CD14-positive monocyte (primary cell): ENCODE measurements at regions not wholly inside any gene's neighbourhood (a gene's known extent, or its start where the extent isn't known, plus 50 kb on each side); places are given as distances from the start of the nearest gene placed in this dataset.
A peak's percentile ranks its signal among the peaks of the same experiment; 100 is the strongest.

Experiments used
- DNase-seq, 3 donors: peaks; one replicate each; pipeline ENCODE4 v3.0.0-alpha.2; 2011 to 2022
- H2AFZ ChIP-seq: 2 replicates; pipeline ENCODE4 v1.6.0; 2012; ENCODE audit warnings: mild to moderate bottlenecking, low read depth, low read length, inconsistent platforms; ENCODE audit not compliant: insufficient read depth, poor library complexity, severe bottlenecking
- H3K27ac ChIP-seq, 2 donors: 1 replicate in 1 of 2; 2 replicates in 1 of 2; pipeline ENCODE4 v1.5.1; 2012 to 2013; ENCODE audit warnings: low read length in 2 of 2, control low read depth in 1 of 2, inconsistent platforms in 1 of 2, low read depth in 1 of 2, mild to moderate bottlenecking in 1 of 2
- H3K27me3 ChIP-seq, 2 donors: one replicate each; pipeline versions ENCODE4 v1.6.0 to v1.6.1; 2011 to 2013; ENCODE audit warnings: low read length in 2 of 2; ENCODE audit not compliant: control insufficient read depth in 2 of 2, insufficient read depth in 2 of 2
- H3K36me3 ChIP-seq, 2 donors: replicated peaks in 1 of 2; 1 replicate in 1 of 2; 2 replicates in 1 of 2; pipeline versions ENCODE4 v1.5.1 to v1.6.1; 2012 to 2013; ENCODE audit warnings: low read length in 2 of 2, control low read depth in 1 of 2, inconsistent platforms in 1 of 2, mild to moderate bottlenecking in 1 of 2; ENCODE audit not compliant: insufficient read depth in 2 of 2, control insufficient read depth in 1 of 2
- H3K4me1 ChIP-seq, 2 donors: 1 replicate in 1 of 2; 2 replicates in 1 of 2; pipeline versions ENCODE4 v1.5.1 to v1.6.1; 2012 to 2013; ENCODE audit warnings: low read length in 2 of 2, control low read depth in 1 of 2, inconsistent platforms in 1 of 2, mild to moderate bottlenecking in 1 of 2, moderate library complexity in 1 of 2; ENCODE audit not compliant: insufficient read depth in 2 of 2, control insufficient read depth in 1 of 2
- H3K4me2 ChIP-seq: replicated peaks from 2 replicates; pipeline ENCODE3; 2012; ENCODE audit warnings: low read length, moderate library complexity, mild to moderate bottlenecking; ENCODE audit not compliant: poor library complexity, severe bottlenecking; ENCODE audit errors: extremely low read depth
- H3K4me3 ChIP-seq, 3 experiments: fragments of 200-600 bp in 1 of 3; sonication (generic) in 1 of 3; replicated peaks in 1 of 3; 1 replicate in 2 of 3; 2 replicates in 1 of 3; pipeline ENCODE4 v1.5.1; 2011 to 2013; ENCODE audit warnings: low read length in 3 of 3, mild to moderate bottlenecking in 3 of 3, control low read depth in 2 of 3, low read depth in 2 of 3, inconsistent platforms in 1 of 3, moderate library complexity in 1 of 3
- H3K79me2 ChIP-seq: 2 replicates; pipeline ENCODE4 v1.6.0; 2012; ENCODE audit warnings: mild to moderate bottlenecking, control low read depth, inconsistent platforms, low read length, moderate library complexity; ENCODE audit not compliant: insufficient read depth
- H3K9ac ChIP-seq: 2 replicates; pipeline ENCODE4 v1.6.0; 2017; ENCODE audit warnings: low read length, mild to moderate bottlenecking; ENCODE audit not compliant: insufficient read depth, poor library complexity, severe bottlenecking
- H3K9me3 ChIP-seq, 2 donors: replicated peaks in 1 of 2; 1 replicate in 1 of 2; 2 replicates in 1 of 2; pipeline versions ENCODE4 v1.5.1 to v1.6.1; 2012 to 2013; ENCODE audit warnings: low read length in 2 of 2, control low read depth in 1 of 2; ENCODE audit not compliant: control insufficient read depth in 1 of 2, insufficient read depth in 1 of 2
- H4K20me1 ChIP-seq: 2 replicates; pipeline ENCODE4 v1.6.0; 2012; ENCODE audit warnings: mild to moderate bottlenecking, low read length, control low read depth, moderate library complexity; ENCODE audit not compliant: insufficient read depth
- H3K27ac Mint-ChIP-seq, 7 donors: one replicate each; pipeline ENCODE4 v1.8.0; 2020; ENCODE audit warnings: mild to moderate bottlenecking in 7 of 7, mixed read lengths in 7 of 7, moderate library complexity in 6 of 7, inconsistent platforms in 2 of 7
- H3K27me3 Mint-ChIP-seq, 3 donors: one replicate each; pipeline ENCODE4 v1.8.0; 2021 to 2022; ENCODE audit warnings: low read depth in 3 of 3, mild to moderate bottlenecking in 3 of 3, mixed read lengths in 3 of 3, moderate library complexity in 3 of 3, inconsistent platforms in 1 of 3
- H3K36me3 Mint-ChIP-seq, 2 donors: one replicate each; pipeline ENCODE4 v1.8.0; 2020; ENCODE audit warnings: mixed read lengths in 2 of 2, inconsistent platforms in 1 of 2, mild to moderate bottlenecking in 1 of 2
- H3K4me1 Mint-ChIP-seq: one replicate; pipeline ENCODE4 v1.8.0; 2020; ENCODE audit warnings: mild to moderate bottlenecking, mixed read lengths
- H3K4me3 Mint-ChIP-seq, 2 donors: one replicate each; pipeline ENCODE4 v1.8.0; 2020; ENCODE audit warnings: mild to moderate bottlenecking in 2 of 2, mixed read lengths in 2 of 2, moderate library complexity in 1 of 2
- H3K9me3 Mint-ChIP-seq, 7 donors: one replicate each; pipeline ENCODE4 v1.8.0; 2020 to 2022; ENCODE audit warnings: mixed read lengths in 7 of 7, mild to moderate bottlenecking in 6 of 7, moderate library complexity in 6 of 7, inconsistent platforms in 2 of 7
- CTCF ChIP-seq: fragments of 200-600 bp; IDR thresholded peaks from one replicate; pipeline ENCODE4 v1.8.0; 2022; ENCODE audit warnings: antibody characterized with exemption, mild to moderate bottlenecking
- WGBS: methylation state at CpG from one replicate; pipeline ENCODE4 v1.1.5; 2013; ENCODE audit warnings: missing lambda C conversion rate; ENCODE audit not compliant: insufficient coverage; 5-methylcytosine and 5-hydroxymethylcytosine counted together
- intact Hi-C, 2 donors: fragments of 100-400 bp; cut with micrococcal nuclease; formaldehyde crosslinking; loops; one replicate each; pipeline versions ENCODE4 v1.15.0 to v1.15.1; 2023

GRCh38 chr6:14275493-14275851 lies 157.9 kb downstream of the CD83 start:
- Histone ChIP-seq H3K9me3 (peaks cover 0 to 6% of the 10 kb centered on the region in 2 donors), H3K9ac (no peak overlapping the region), H3K4me2 (no peak overlapping the region), H2AFZ (no peak overlapping the region), H3K27me3 (no peaks in the 10 kb centered on the region), H4K20me1 (no peaks in the 10 kb centered on the region), H3K79me2 (no peaks in the 10 kb centered on the region), H3K27ac (no peak overlapping the region), H3K4me1 (peaks cover 54 to 60% of the 10 kb centered on the region in 2 donors), H3K36me3 (no peaks in the 10 kb centered on the region), H3K4me3 (no peak overlapping the region)
- Mint-ChIP-seq H3K9me3 (peaks cover 3 to 9% (median 7%) of the 10 kb centered on the region in 7 donors), H3K4me3 (no peak overlapping the region), H3K36me3 (no peaks in the 10 kb centered on the region), H3K27ac (peak overlapping the region in 2 of 7 donors; percentile 18 to 55), H3K27me3 (peaks cover 0 to 2% (median 0%) of the 10 kb centered on the region in 3 donors), H3K4me1 (peaks cover 62% of the 10 kb centered on the region)
- TF ChIP-seq CTCF, result no peak
- intact Hi-C loops, result loop anchor here in 1 of 2 donors (10.0 kb wide), 1 partner anchor 439 kb away; no protein-coding TSS in a partner anchor
- 32% methylated on average over 9 of the region's 9 CpGs for WGBS
- no peak for DNase-seq

GRCh38 chr6:14276071-14276470 lies 158.5 kb downstream of the CD83 start:
- intact Hi-C loops, result loop anchor here in 1 of 2 donors (10.0 kb wide), 1 partner anchor 439 kb away; no protein-coding TSS in a partner anchor
- Mint-ChIP-seq H3K36me3 (no peaks in the 10 kb centered on the region), H3K4me3 (peak overlapping the region in 1 of 2 donors; percentile 35), H3K9me3 (peaks cover 7 to 12% (median 8%) of the 10 kb centered on the region in 7 donors), H3K27me3 (peaks cover 0 to 2% (median 2%) of the 10 kb centered on the region in 3 donors), H3K27ac (peak overlapping the region; percentile 13 to 96 (median 71)), H3K4me1 (peaks cover 58% of the 10 kb centered on the region)
- Histone ChIP-seq H3K4me1 (peaks cover 50 to 54% of the 10 kb centered on the region in 2 donors), H4K20me1 (no peaks in the 10 kb centered on the region), H3K27me3 (no peaks in the 10 kb centered on the region), H3K4me2 (peak overlapping the region; percentile 42), H3K79me2 (no peaks in the 10 kb centered on the region), H3K9me3 (peaks cover 0 to 10% of the 10 kb centered on the region in 2 donors), H3K36me3 (no peaks in the 10 kb centered on the region), H3K9ac (no peak overlapping the region), H3K27ac (peak overlapping the region in 1 of 2 donors; percentile 55), H3K4me3 (peak overlapping the region in 1 of 3 experiments; percentile 44), H2AFZ (no peak overlapping the region)
- DNase-seq, result no peak
- WGBS, result 53% methylated on average over 4 of the region's 4 CpGs
- TF ChIP-seq CTCF, result no peak
